22Rv1 (cell line): ENCODE measurements at regions not wholly inside any gene's neighbourhood (a gene's known extent, or its start where the extent isn't known, plus 50 kb on each side); places are given as distances from the start of the nearest gene placed in this dataset.

Experiments
- CTCF ChIP-seq: fragments of 450-650 bp; IDR thresholded peaks from 2 replicates; pipeline ENCODE4 v1.5.1; 2017; ENCODE audit warnings: mild to moderate bottlenecking
- ZFX ChIP-seq: fragments of 450-650 bp; IDR thresholded peaks from 2 replicates; pipeline ENCODE4 v1.6.1; 2017; ENCODE audit warnings: antibody characterized with exemption, borderline replicate concordance

- TF ChIP-seq CTCF (no peak), ZFX (no peak)
Observed at GRCh38 chr22:22034469-22035132, 52.0 kb upstream of the TOP3B start.
